HG03108 (cell line): ENCODE measurements at regions not wholly inside any gene's neighbourhood (a gene's known extent, or its start where the extent isn't known, plus 50 kb on each side); places are given as distances from the start of the nearest gene placed in this dataset.

Source experiments
- ATAC-seq: cut with Tn5 transposase; IDR thresholded peaks from one replicate; pipeline ENCODE4 v1.9.1; 2021; ENCODE audit warnings: moderate library complexity; ENCODE audit not compliant: unreplicated experiment

- ATAC-seq: no peak
Observed at GRCh38 chr14:44154874-44155273, 352.2 kb downstream of the FSCB start.

- no peak for ATAC-seq
Observed at GRCh38 chr14:44154446-44154845, 352.6 kb downstream of the FSCB start.

- no peak for ATAC-seq
Observed at GRCh38 chr14:44151130-44151820, 355.8 kb downstream of the FSCB start.

- no peak for ATAC-seq
Observed at GRCh38 chr14:44149597-44149996, 357.5 kb downstream of the FSCB start.

GRCh38 chr14:44142006-44142405 is 365.1 kb downstream of the FSCB start:
- no peak for ATAC-seq

- ATAC-seq: no peak
Observed at GRCh38 chr14:44135972-44136371, 371.1 kb downstream of the FSCB start.

GRCh38 chr14:44131861-44132260 is 375.2 kb downstream of the FSCB start:
- ATAC-seq: no peak

- no peak for ATAC-seq
Observed at GRCh38 chr14:44113769-44114730, 393.0 kb downstream of the FSCB start.

- no peak for ATAC-seq
Observed at GRCh38 chr14:44112774-44113460, 394.2 kb downstream of the FSCB start.

- no peak for ATAC-seq
Observed at GRCh38 chr14:44109036-44109435, 398.0 kb downstream of the FSCB start.

GRCh38 chr14:44108601-44109000 is 398.5 kb downstream of the FSCB start:
- no peak for ATAC-seq

- ATAC-seq: no peak
Observed at GRCh38 chr14:44107156-44107555, 399.9 kb downstream of the FSCB start.

- no peak for ATAC-seq
Observed at GRCh38 chr14:44099743-44100488, 407.2 kb downstream of the FSCB start.

GRCh38 chr14:44081146-44081545 is 425.9 kb downstream of the FSCB start:
- no peak for ATAC-seq

- no peak for ATAC-seq
Observed at GRCh38 chr14:44070046-44070445, 437.0 kb downstream of the FSCB start.

- ATAC-seq: no peak
Observed at GRCh38 chr14:44053422-44053821, 453.7 kb downstream of the FSCB start.

- no peak for ATAC-seq
Observed at GRCh38 chr14:44041700-44042099, 465.4 kb downstream of the FSCB start.

GRCh38 chr14:44040561-44040960 is 466.5 kb downstream of the FSCB start:
- ATAC-seq: no peak

GRCh38 chr14:44036248-44036647 is 470.8 kb downstream of the FSCB start:
- no peak for ATAC-seq

- no peak for ATAC-seq
Observed at GRCh38 chr14:44035707-44036106, 471.4 kb downstream of the FSCB start.
